Adipocyte (in vitro differentiated cells): ENCODE measurements at regions not wholly inside any gene's neighbourhood (a gene's known extent, or its start where the extent isn't known, plus 50 kb on each side); places are given as distances from the start of the nearest gene placed in this dataset.

Source experiments
- DNase-seq: peaks from one replicate; pipeline ENCODE4 v3.0.0-alpha.2; 2015; ENCODE audit warnings: low read depth
- H3K27me3 ChIP-seq: replicated peaks from 2 replicates; pipeline ENCODE4 v1.7.0; 2013; ENCODE audit warnings: mild to moderate bottlenecking, low read length, moderate library complexity; ENCODE audit not compliant: control insufficient read depth, insufficient read depth
- H3K36me3 ChIP-seq: 2 replicates; pipeline ENCODE4 v1.7.0; 2013; ENCODE audit warnings: low read length, mild to moderate bottlenecking, moderate library complexity; ENCODE audit not compliant: control insufficient read depth, insufficient read depth, severe bottlenecking
- H3K4me1 ChIP-seq: 2 replicates; pipeline ENCODE4 v1.7.0; 2013; ENCODE audit warnings: mild to moderate bottlenecking, low read length, moderate library complexity; ENCODE audit not compliant: control insufficient read depth, insufficient read depth
- H3K4me3 ChIP-seq: 2 replicates; pipeline ENCODE4 v1.7.0; 2013; ENCODE audit warnings: mild to moderate bottlenecking, low read length, moderate library complexity
- H3K9ac ChIP-seq: 2 replicates; pipeline ENCODE4 v1.7.0; 2013; ENCODE audit warnings: mild to moderate bottlenecking, low read length, moderate library complexity
- H3K9me3 ChIP-seq: 2 replicates; pipeline ENCODE4 v1.7.0; 2013; ENCODE audit warnings: mild to moderate bottlenecking, low read length, moderate library complexity; ENCODE audit not compliant: control insufficient read depth

DNA sequence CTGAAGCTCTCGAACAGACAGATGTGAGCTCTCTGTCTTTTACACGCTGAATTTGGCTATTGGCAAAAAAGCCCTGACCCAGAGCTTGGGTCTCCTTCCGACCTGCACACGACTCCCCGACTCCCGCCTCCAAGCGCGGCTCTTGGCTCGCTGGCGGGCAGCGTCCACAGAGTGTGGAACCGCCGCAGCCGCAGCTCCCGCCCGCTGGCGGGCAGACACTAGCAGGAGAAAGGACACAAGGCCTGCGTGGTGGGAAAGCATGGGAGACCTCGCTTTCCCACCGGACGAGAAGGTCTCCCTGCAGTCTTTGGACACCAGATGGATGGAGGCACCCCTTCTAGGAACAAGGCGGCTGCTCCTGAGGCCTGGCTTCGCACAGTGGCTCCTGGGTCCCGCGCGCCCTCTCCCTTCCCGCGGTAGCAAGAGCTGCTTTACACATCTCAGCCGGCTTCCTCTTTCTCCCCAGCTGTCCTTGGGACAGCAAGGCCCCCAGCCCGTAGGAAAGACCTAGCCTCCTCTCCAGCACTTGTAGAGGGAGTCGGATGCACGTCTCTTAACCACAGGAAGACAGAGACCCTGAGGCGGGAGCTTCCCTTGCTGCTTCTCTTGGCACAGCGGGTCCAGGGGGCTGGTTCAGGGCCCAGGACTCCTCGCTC is 92.1 kb downstream of the PRKAB2 start:
- H3K9ac ChIP-seq: no peak overlapping the region
- DNase-seq: peak; percentile 10
- no peaks in the 10 kb centered on the region for H3K9me3 ChIP-seq
- H3K4me1 ChIP-seq: peaks cover 17% of the 10 kb centered on the region
- peaks cover 68% of the 10 kb centered on the region for H3K27me3 ChIP-seq
- no peaks in the 10 kb centered on the region for H3K36me3 ChIP-seq
- no peak overlapping the region for H3K4me3 ChIP-seq

DNA sequence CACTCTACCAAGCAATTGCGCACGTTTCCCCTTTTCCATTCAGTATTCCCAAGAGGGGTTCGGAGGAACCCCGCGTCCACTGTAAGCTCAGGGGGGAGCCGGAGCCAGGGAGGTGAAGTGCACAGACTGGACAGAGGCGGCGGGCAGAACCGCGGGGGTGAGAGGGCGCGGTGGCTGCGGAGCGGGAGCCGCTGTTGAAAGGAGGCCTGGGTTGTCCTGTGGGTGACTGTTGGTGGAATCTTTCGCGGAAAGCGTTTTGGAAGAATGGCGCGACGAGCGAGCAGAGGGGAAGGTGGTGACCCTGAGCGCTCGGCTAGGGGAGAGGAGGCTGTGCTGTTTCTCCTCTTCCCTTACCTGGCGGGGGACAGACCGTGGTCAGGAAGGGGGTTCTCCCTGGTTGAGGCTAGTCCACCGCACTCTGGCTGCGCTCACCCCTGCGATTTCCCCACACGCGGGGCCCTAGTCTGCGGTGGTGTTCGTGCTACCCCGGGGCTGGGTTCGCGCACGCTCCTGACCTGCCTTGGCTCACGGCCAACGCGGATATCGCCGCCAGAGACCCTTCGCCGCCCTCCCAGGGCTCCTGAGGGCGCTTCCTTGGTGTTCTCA is 92.8 kb downstream of the PRKAB2 start:
- no peaks in the 10 kb centered on the region for H3K9me3 ChIP-seq
- no peak overlapping the region for H3K9ac ChIP-seq
- H3K4me3 ChIP-seq: no peak overlapping the region
- no peak for DNase-seq
- peaks cover 72% of the 10 kb centered on the region for H3K27me3 ChIP-seq
- H3K36me3 ChIP-seq: no peaks in the 10 kb centered on the region
- peaks cover 15% of the 10 kb centered on the region for H3K4me1 ChIP-seq

DNA sequence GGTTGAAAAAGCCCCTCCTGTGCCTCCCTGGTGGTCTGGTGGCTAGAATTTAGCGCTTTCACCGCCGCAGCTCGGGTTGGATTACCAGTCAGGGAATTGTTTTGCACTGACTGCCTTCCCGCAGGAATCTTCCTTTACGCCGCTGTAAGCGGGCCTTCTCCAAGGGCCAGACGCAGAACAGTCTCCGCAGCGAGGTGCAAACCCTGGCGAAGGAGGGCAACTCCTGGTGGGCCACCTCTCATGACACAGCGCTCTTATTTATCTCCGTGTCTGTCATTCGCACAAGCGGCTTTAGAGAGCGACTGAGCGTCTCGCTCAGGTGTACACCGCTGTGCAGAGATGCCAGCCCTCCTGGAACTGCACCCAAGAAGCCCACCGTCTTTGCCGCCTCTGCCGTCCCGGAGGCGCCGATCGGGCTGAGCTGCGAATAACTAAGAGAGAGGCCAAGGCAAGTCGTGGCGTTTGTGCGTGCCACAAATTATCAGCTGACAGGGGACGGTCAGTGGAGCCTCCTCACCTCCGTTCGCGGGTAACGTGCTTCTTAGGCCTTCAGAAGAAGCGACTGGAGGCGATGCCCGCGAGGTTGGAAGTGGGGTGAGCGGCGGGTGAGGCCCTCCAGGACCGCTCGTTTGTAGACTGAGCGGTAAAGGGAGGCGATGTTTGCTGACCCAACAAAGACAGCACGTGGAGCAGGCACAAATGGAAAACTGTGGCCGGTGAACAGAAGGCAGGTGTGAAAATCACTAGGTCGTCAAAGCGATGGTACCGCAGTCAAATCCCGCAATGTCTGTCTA is 93.5 kb downstream of the PRKAB2 start:
- H3K9me3 ChIP-seq: no peaks in the 10 kb centered on the region
- no peak overlapping the region for H3K9ac ChIP-seq
- DNase-seq: no peak
- peaks cover 77% of the 10 kb centered on the region for H3K27me3 ChIP-seq
- no peak overlapping the region for H3K4me3 ChIP-seq
- H3K36me3 ChIP-seq: no peaks in the 10 kb centered on the region
- peaks cover 12% of the 10 kb centered on the region for H3K4me1 ChIP-seq

DNA sequence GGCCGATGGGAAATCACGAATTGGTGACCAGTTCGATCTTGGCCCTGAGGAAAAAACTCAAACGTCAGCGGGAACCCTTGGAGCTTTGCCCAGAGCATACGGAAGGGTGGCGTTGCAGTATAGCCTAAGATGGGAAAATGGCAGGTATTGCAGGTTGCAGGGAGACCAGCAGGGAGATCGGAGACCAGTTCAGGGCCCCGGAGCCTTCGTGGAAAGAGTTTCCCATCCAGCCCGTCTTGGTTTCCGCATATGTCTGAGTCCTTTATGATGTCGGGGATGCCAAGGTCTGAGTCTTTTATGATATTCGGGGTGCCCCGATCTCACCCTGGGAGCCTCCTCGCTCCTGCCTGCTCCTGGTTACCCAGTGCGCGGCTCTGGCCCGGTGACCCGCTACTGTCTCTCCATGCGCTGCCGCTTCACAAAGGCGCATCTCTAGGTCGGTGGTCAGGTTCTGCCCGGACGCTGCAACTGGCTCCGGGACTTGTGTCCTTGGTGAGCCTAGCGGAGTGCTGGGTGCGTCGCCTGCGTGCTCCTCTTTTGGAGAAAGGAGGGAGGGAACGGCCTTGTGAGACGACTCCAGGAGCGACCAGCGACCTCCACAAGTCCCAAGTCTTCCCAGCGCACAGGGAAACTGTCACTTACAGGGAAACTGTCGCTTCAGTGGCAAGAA is 94.2 kb downstream of the PRKAB2 start:
- H3K27me3 ChIP-seq: peaks cover 85% of the 10 kb centered on the region
- H3K4me1 ChIP-seq: peaks cover 12% of the 10 kb centered on the region
- H3K9ac ChIP-seq: no peak overlapping the region
- no peak overlapping the region for H3K4me3 ChIP-seq
- no peaks in the 10 kb centered on the region for H3K9me3 ChIP-seq
- no peak for DNase-seq
- no peaks in the 10 kb centered on the region for H3K36me3 ChIP-seq

DNA sequence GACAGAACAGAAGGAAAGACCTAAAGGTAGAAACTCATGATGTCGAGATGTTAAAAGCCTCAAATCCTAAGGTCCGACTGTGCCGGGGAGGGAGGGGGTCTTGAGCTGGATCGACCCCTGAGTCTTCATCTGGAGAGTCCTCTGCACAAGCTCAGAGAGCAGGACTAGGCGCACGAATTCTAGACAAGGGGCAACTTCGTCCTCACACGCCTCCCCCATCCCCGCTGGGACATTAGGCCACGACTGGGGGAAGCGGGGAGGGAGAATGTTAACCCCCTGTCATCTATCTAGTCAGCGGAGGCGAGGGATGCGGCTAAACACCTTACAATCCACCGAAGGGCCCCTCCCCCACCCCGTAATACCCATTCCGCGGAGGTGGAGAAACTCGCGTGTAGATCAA is 94.7 kb downstream of the PRKAB2 start:
- no peaks in the 10 kb centered on the region for H3K36me3 ChIP-seq
- H3K4me3 ChIP-seq: no peak overlapping the region
- no peaks in the 10 kb centered on the region for H3K9me3 ChIP-seq
- H3K4me1 ChIP-seq: peaks cover 12% of the 10 kb centered on the region
- DNase-seq: no peak
- no peak overlapping the region for H3K9ac ChIP-seq
- H3K27me3 ChIP-seq: peaks cover 83% of the 10 kb centered on the region

DNA sequence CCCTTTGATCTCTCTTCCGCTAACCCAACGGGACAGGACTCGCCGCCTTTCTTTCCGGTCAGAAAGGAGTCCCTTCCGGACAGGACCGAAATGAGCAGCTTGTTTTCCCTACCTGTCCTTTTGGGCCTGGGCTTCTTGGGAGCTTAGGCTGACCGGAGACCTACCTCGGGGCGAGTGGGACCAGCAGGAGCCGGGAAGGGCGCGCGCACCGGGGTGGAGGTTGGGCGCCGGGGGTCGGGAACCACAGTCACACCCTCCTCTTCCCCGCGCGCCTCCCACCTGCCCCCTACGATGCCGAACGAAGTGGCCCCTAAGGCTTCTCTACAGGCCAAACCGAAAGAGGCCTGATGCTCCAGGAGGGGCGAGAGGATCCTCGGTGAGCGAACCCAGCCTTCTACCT is 95.2 kb downstream of the PRKAB2 start:
- Histone ChIP-seq H3K4me1 (peaks cover 12% of the 10 kb centered on the region), H3K27me3 (peaks cover 79% of the 10 kb centered on the region), H3K9me3 (no peaks in the 10 kb centered on the region), H3K9ac (no peak overlapping the region), H3K4me3 (no peak overlapping the region), H3K36me3 (no peaks in the 10 kb centered on the region)
- DNase-seq: no peak

DNA sequence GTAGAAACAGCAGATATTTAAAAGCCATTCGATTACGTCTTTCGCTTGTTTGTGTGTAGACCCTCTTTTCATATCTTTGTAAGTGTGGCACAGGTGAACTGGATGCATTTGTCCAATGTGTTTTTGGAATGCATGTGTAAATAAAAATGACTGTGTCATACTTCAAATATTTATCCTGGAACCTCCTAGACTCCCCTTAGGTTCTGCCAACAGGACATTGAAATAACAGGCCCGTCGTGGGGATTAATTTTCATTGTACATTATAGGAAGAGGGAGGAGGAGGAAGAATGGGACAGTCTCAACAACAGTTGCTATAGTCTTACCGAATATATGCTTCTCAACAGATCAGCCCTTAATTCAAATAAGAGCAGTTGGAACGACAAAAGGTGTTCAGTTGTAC is 95.8 kb downstream of the PRKAB2 start:
- no peak overlapping the region for H3K4me3 ChIP-seq
- H3K9ac ChIP-seq: no peak overlapping the region
- peaks cover 84% of the 10 kb centered on the region for H3K27me3 ChIP-seq
- no peak for DNase-seq
- H3K4me1 ChIP-seq: peaks cover 12% of the 10 kb centered on the region
- no peaks in the 10 kb centered on the region for H3K9me3 ChIP-seq
- no peaks in the 10 kb centered on the region for H3K36me3 ChIP-seq

DNA sequence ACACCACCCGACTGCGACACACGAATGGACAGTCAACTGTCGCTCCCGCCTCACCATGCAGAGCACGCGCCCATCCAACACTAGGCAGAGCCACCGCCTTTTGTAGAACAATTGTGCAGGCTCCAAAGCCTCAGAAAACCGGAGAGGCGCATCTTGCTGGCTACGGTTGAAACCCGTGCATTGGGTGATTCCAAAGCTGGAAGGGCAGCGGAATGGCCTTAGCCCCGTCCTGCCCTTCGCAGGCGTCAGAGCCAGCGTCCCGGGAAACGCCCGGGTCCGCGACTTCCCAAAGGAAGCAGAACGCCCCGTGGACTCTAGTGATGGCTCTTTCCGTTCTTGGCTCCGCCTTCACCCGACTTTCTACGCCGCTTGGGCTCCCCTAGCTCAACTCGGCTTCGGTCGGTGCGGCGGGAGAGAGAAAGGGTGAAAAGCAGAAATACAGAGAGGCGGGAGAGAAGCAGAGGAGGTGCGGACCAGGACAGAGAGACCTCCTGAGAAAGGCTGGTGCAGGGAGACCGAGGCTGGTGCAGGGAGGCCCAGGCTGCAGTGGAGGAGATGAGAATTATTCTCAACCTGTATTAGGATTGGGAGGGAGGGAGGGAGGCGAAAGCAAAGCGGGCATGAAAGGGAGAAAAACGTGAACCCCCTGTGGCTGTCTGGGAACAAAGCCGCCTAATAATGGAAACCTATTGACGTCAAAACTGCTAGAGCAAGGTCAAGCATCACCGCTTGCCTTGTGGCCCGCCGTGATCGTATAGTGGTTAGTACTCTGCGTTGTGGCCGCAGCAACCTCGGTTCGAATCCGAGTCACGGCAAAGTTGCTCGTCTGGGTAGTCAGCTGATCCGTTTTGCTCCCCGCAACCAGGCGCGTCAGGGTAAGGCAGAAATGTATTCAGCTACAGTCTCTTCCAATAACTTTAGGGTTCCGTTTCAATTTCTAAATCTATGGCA is 99.5 kb downstream of the PRKAB2 start:
- H3K36me3 ChIP-seq: no peaks in the 10 kb centered on the region
- H3K9ac ChIP-seq: no peak overlapping the region
- H3K9me3 ChIP-seq: no peaks in the 10 kb centered on the region
- peak; percentile 51 for DNase-seq
- no peaks in the 10 kb centered on the region for H3K4me1 ChIP-seq
- peaks cover 58% of the 10 kb centered on the region for H3K27me3 ChIP-seq
- peak overlapping the region; percentile 74 for H3K4me3 ChIP-seq

DNA sequence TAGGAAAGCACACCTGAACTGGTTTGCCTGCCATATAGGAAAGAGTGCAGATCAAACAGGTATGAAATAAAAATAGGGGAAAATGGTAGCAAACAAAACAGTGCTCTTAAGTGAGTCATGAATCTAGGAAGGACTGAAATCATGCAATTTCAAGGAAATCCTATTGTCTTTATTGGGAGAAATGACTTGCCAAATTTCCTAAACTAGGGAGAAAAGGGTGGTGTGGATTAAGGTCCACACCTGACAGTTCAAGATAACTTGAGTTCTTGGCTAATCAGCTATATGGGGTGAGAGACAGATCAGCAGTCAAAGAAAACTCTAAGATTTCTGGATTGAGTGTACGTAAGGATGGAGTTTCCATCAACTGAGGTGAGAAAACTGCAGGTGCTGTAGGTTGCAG is 101.1 kb downstream of the PRKAB2 start:
- H3K27me3 ChIP-seq: peaks cover 41% of the 10 kb centered on the region
- no peaks in the 10 kb centered on the region for H3K4me1 ChIP-seq
- DNase-seq: no peak
- H3K9me3 ChIP-seq: no peaks in the 10 kb centered on the region
- no peaks in the 10 kb centered on the region for H3K36me3 ChIP-seq
- no peak overlapping the region for H3K9ac ChIP-seq
- no peak overlapping the region for H3K4me3 ChIP-seq

DNA sequence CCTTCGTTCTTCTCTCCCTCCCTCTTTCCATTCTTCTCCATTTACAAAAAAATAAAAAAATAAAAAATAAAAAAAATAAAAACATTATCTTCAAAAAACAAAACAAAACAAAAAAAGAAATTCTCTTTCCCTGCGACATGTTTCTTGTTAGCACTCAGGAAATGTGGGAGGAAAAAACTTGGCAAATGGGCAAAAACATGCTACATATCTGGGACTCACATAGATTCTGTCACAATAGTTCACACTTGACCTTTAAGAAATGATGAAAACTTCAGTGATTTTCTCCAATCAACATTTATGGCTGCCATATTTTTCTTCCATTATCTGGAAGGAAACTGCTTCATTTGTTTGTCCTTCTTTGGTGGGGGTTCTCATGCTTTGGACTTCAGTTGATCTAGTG is 109.3 kb downstream of the PRKAB2 start:
- no peaks in the 10 kb centered on the region for H3K27me3 ChIP-seq
- H3K9ac ChIP-seq: no peak overlapping the region
- peak; percentile 9 for DNase-seq
- H3K36me3 ChIP-seq: no peaks in the 10 kb centered on the region
- peaks cover 5% of the 10 kb centered on the region for H3K9me3 ChIP-seq
- peaks cover 2% of the 10 kb centered on the region for H3K4me1 ChIP-seq
- H3K4me3 ChIP-seq: no peak overlapping the region
